ENCODE measurements at regions not wholly inside any gene's neighbourhood (a gene's known extent, or its start where the extent isn't known, plus 50 kb on each side); places are given as distances from the start of the nearest gene placed in this dataset.

GRCh38 chr12:92362126-92362525 is 216.5 kb upstream of the BTG1 start:
- CTCF ChIA-PET: no interaction called here
- H3K4me2 ChIP-seq (ENCODE audit: low read length): no peak overlapping the region

GRCh38 chr12:92360543-92360942 is 214.9 kb upstream of the BTG1 start:
- Histone ChIP-seq H3K4me1 (ENCODE audit: control insufficient read depth in 1 of 2, insufficient read depth in 2 of 2, low read length in 2 of 2) (no peaks in the 10 kb centered on the region), H3K4me3 (replicated peaks in 1 of 2; ENCODE audit: low read depth in 1 of 2, low read length in 2 of 2) (no peak overlapping the region), H3K27ac (ENCODE audit: low read depth, low read length) (no peak overlapping the region), H3K79me2 (ENCODE audit: insufficient read depth, low read length) (no peaks in the 10 kb centered on the region), H3K36me3 (ENCODE audit: control insufficient read depth in 1 of 2, insufficient read depth in 2 of 2, low read length in 2 of 2) (no peaks in the 10 kb centered on the region), H3K4me2 (ENCODE audit: low read length) (no peak overlapping the region), H3K9me2 (ENCODE audit: insufficient read depth) (no peaks in the 10 kb centered on the region), H3K27me3 (ENCODE audit: insufficient read depth, low read length) (no peaks in the 10 kb centered on the region), H3K9ac (ENCODE audit: low read length) (no peak overlapping the region), H2AFZ (ENCODE audit: low read depth, low read length, poor library complexity, severe bottlenecking) (no peak overlapping the region), H4K20me1 (ENCODE audit: insufficient read depth) (no peaks in the 10 kb centered on the region), H3K9me3 (ENCODE audit: control insufficient read depth in 1 of 2, insufficient read depth in 1 of 2, low read depth in 1 of 2, low read length in 2 of 2) (no peaks in the 10 kb centered on the region)
- ATAC-seq (no peak), DNase-seq (ENCODE audit: low read depth, low spot score) (no peak)
- BruUV-seq (replicated peaks): no TSS peak
- ChIA-PET CTCF (no interaction called here), POLR2A (no interaction called here), RAD21 (ENCODE audit: low non-redundant PET in 1 of 2, low total read pairs in 2 of 2, uncharacterized antibody in 2 of 2, unreplicated experiment in 2 of 2) (no interaction called here)
- intact Hi-C loops (cut with micrococcal nuclease): no loop called here
- TF ChIP-seq TCF7L2 (IDR thresholded peaks at IDR 0.05; ENCODE audit: borderline replicate concordance, extremely low read depth, insufficient read depth, insufficient read length) (no peak), YY1 (IDR thresholded peaks at IDR 0.05; ENCODE audit: extremely low read depth, insufficient replicate concordance, low read depth, low read length) (no peak), ELF1 (IDR thresholded peaks at IDR 0.05; ENCODE audit: borderline replicate concordance, low read depth) (no peak), EZH2phosphoT487 (IDR thresholded peaks at IDR 0.05; ENCODE audit: borderline replicate concordance) (no peak), SIN3A (IDR thresholded peaks at IDR 0.05; ENCODE audit: low read depth) (no peak), EGR1 (IDR thresholded peaks at IDR 0.05; ENCODE audit: low read depth) (no peak), CBX3 (IDR thresholded peaks at IDR 0.05; ENCODE audit: low read depth) (no peak), JUND (IDR thresholded peaks at IDR 0.05) (no peak), RAD21 (IDR thresholded peaks at IDR 0.05; ENCODE audit: low read depth) (no peak), REST (IDR thresholded peaks at IDR 0.05; ENCODE audit: low read depth) (no peak)

More at GRCh38 chr12:92362126-92362525, 216.5 kb upstream of the BTG1 start:
- Histone ChIP-seq H3K4me3 (replicated peaks in 1 of 2; ENCODE audit: low read depth in 1 of 2, low read length in 2 of 2) (no peak overlapping the region), H3K4me1 (ENCODE audit: control insufficient read depth in 1 of 2, insufficient read depth in 2 of 2, low read length in 2 of 2) (no peaks in the 10 kb centered on the region), H3K27me3 (ENCODE audit: insufficient read depth, low read length) (no peaks in the 10 kb centered on the region), H3K27ac (ENCODE audit: low read depth, low read length) (no peak overlapping the region), H4K20me1 (ENCODE audit: insufficient read depth) (no peaks in the 10 kb centered on the region), H2AFZ (ENCODE audit: low read depth, low read length, poor library complexity, severe bottlenecking) (no peak overlapping the region), H3K9me3 (ENCODE audit: control insufficient read depth in 1 of 2, insufficient read depth in 1 of 2, low read depth in 1 of 2, low read length in 2 of 2) (no peaks in the 10 kb centered on the region), H3K79me2 (ENCODE audit: insufficient read depth, low read length) (no peaks in the 10 kb centered on the region), H3K9ac (ENCODE audit: low read length) (no peak overlapping the region), H3K9me2 (ENCODE audit: insufficient read depth) (no peaks in the 10 kb centered on the region), H3K36me3 (ENCODE audit: control insufficient read depth in 1 of 2, insufficient read depth in 2 of 2, low read length in 2 of 2) (no peaks in the 10 kb centered on the region)
- ChIA-PET POLR2A (no interaction called here), RAD21 (ENCODE audit: low non-redundant PET in 1 of 2, low total read pairs in 2 of 2, uncharacterized antibody in 2 of 2, unreplicated experiment in 2 of 2) (no interaction called here)
- intact Hi-C loops (cut with micrococcal nuclease): no loop called here
- no TSS peak for BruUV-seq (replicated peaks)
- TF ChIP-seq ZNF274 (IDR thresholded peaks at IDR 0.05; ENCODE audit: low read depth, low read length) (no peak), CEBPB (IDR thresholded peaks at IDR 0.05; ENCODE audit: low read depth) (no peak), RAD21 (IDR thresholded peaks at IDR 0.05; ENCODE audit: low read depth) (no peak), YY1 (IDR thresholded peaks at IDR 0.05; ENCODE audit: extremely low read depth, insufficient replicate concordance, low read depth, low read length) (no peak), EZH2 (IDR thresholded peaks at IDR 0.05) (no peak), CTCF (IDR thresholded peaks at IDR 0.05 in 2 of 3, conservative IDR thresholded peaks at IDR 0.05 in 1 of 3; ENCODE audit: borderline replicate concordance in 1 of 3, insufficient read depth in 1 of 3, low read depth in 2 of 3, low read length in 2 of 3) (no peak), ZFX (IDR thresholded peaks at IDR 0.05) (no peak)
- DNase-seq (ENCODE audit: low read depth, low spot score) (no peak), ATAC-seq (no peak)

Data from HCT116 (cell line).